ENCODE measurements at regions not wholly inside any gene's neighbourhood (a gene's known extent, or its start where the extent isn't known, plus 50 kb on each side); places are given as distances from the start of the nearest gene placed in this dataset.
"Not testable (repeated sequence)": the region's sequence is repeated elsewhere in the genome, so short reads cannot be mapped to it uniquely, and the experiment has no call there.

- not testable (repeated sequence) for DNase-seq (ENCODE audit: low spot score)
Observed at GRCh38 chr7:96829121-96829520, 119.5 kb upstream of the SEM1 start.

GRCh38 chr7:96831446-96831845 lies 121.8 kb upstream of the SEM1 start:
- no peak for DNase-seq (ENCODE audit: low spot score)

- DNase-seq (ENCODE audit: low spot score) = no peak
Observed at GRCh38 chr7:96832092-96832662, 122.5 kb upstream of the SEM1 start.

GRCh38 chr7:96833676-96834453 lies 124.2 kb upstream of the SEM1 start:
- no peak for DNase-seq (ENCODE audit: low spot score)

GRCh38 chr7:96836456-96836855 lies 126.8 kb upstream of the SEM1 start:
- no peak for DNase-seq (ENCODE audit: low spot score)

- no peak for DNase-seq (ENCODE audit: low spot score)
Observed at GRCh38 chr7:96837593-96837992, 127.9 kb upstream of the SEM1 start.

- DNase-seq (ENCODE audit: low spot score) = no peak
Observed at GRCh38 chr7:96838481-96838880, 128.8 kb upstream of the SEM1 start.

GRCh38 chr7:96855139-96855538 lies 145.5 kb upstream of the SEM1 start:
- DNase-seq (ENCODE audit: low spot score) = no peak

- DNase-seq (ENCODE audit: low spot score) = no peak
Observed at GRCh38 chr7:96855691-96856090, 146.0 kb upstream of the SEM1 start.

GRCh38 chr7:96869538-96869937 lies 135.8 kb upstream of the DLX6 start:
- DNase-seq (ENCODE audit: low spot score) = no peak

GRCh38 chr7:96870185-96870584 lies 135.2 kb upstream of the DLX6 start:
- DNase-seq (ENCODE audit: low spot score) = no peak

GRCh38 chr7:96870934-96871333 lies 134.4 kb upstream of the DLX6 start:
- no peak for DNase-seq (ENCODE audit: low spot score)

- DNase-seq (ENCODE audit: low spot score) = no peak
Observed at GRCh38 chr7:96887426-96887825, 117.9 kb upstream of the DLX6 start.

GRCh38 chr7:96899108-96899507 lies 106.2 kb upstream of the DLX6 start:
- no peak for DNase-seq (ENCODE audit: low spot score)

GRCh38 chr7:96901822-96902445 lies 103.4 kb upstream of the DLX6 start:
- no peak for DNase-seq (ENCODE audit: low spot score)

GRCh38 chr7:96903906-96904305 lies 101.4 kb upstream of the DLX6 start:
- DNase-seq (ENCODE audit: low spot score) = no peak

- DNase-seq (ENCODE audit: low spot score) = no peak
Observed at GRCh38 chr7:96910486-96910885, 94.9 kb upstream of the DLX6 start.

- DNase-seq (ENCODE audit: low spot score) = no peak
Observed at GRCh38 chr7:96915029-96915428, 90.3 kb upstream of the DLX6 start.

GRCh38 chr7:96920064-96920463 lies 85.3 kb upstream of the DLX6 start:
- DNase-seq (ENCODE audit: low spot score) = no peak

GRCh38 chr7:96920713-96921112 lies 84.6 kb upstream of the DLX6 start:
- DNase-seq (ENCODE audit: low spot score) = no peak

GRCh38 chr7:96921231-96921630 lies 84.1 kb upstream of the DLX6 start:
- no peak for DNase-seq (ENCODE audit: low spot score)

- no peak for DNase-seq (ENCODE audit: low spot score)
Observed at GRCh38 chr7:96921771-96922170, 83.6 kb upstream of the DLX6 start.

GRCh38 chr7:96923345-96923744 lies 82.0 kb upstream of the DLX6 start:
- DNase-seq (ENCODE audit: low spot score) = not testable (repeated sequence)

GRCh38 chr7:96927131-96927530 lies 78.2 kb upstream of the DLX6 start:
- no peak for DNase-seq (ENCODE audit: low spot score)
